SK-N-SH (cell line): ENCODE measurements at regions not wholly inside any gene's neighbourhood (a gene's known extent, or its start where the extent isn't known, plus 50 kb on each side); places are given as distances from the start of the nearest gene placed in this dataset.
A peak's percentile ranks its signal among the peaks of the same experiment; 100 is the strongest.

Source experiments
- CTCF ChIA-PET: fragments of 300-600, 350-600 bp; formaldehyde crosslinking; extraction: SDS; loops from one replicate; lab custom pipeline; 2021; lab: Yijun Ruan, JAX
- POLR2A ChIA-PET: fragments of 350-600 bp; sonication (Branson Sonifier 250); formaldehyde crosslinking; extraction: SDS; loops from one replicate; lab custom pipeline; 2020; ENCODE audit warnings: antibody characterized with exemption, inconsistent platforms; lab: Yijun Ruan, JAX
- DNase-seq: peaks from one replicate; pipeline ENCODE4 v3.0.0; 2012
- H2AFZ ChIP-seq: fragments of 200-600 bp; sonication (generic); 2 replicates; pipeline ENCODE4 v1.8.1; 2016; ENCODE audit warnings: antibody characterized with exemption, mild to moderate bottlenecking, low read depth
- H3F3A ChIP-seq: fragments of 200-600 bp; sonication (generic); replicated peaks from 2 replicates; pipeline ENCODE3; 2016; ENCODE audit warnings: antibody characterized with exemption, mild to moderate bottlenecking; ENCODE audit not compliant: insufficient read depth
- H3K27ac ChIP-seq, 2 experiments: fragments of 200-500 bp in 1 of 2; fragments of 200-600 bp in 1 of 2; sonication (Bioruptor generic) in 1 of 2; sonication (generic), shearing (Covaris generic) in 1 of 2; 2 replicates each; pipeline versions ENCODE4 v1.5.1 to v1.6.1; 2014 to 2016; ENCODE audit warnings: low read depth in 2 of 2, inconsistent platforms in 1 of 2, low read length in 1 of 2, mild to moderate bottlenecking in 1 of 2, mixed read lengths in 1 of 2
- H3K27me3 ChIP-seq: fragments of 200-600 bp; sonication (generic), shearing (Covaris generic); 2 replicates; pipeline ENCODE4 v1.6.1; 2016; ENCODE audit warnings: mixed run types; ENCODE audit not compliant: insufficient read depth
- H3K36me3 ChIP-seq, 2 experiments: fragments of 200-500 bp in 1 of 2; fragments of 200-600 bp in 1 of 2; sonication (Bioruptor generic) in 1 of 2; sonication (generic) in 1 of 2; replicated peaks in 1 of 2; 2 replicates each; pipeline versions ENCODE3 to v1.5.1; 2014 to 2016; ENCODE audit warnings: low read length in 1 of 2, mild to moderate bottlenecking in 1 of 2; ENCODE audit not compliant: insufficient read depth in 2 of 2, control insufficient read depth in 1 of 2
- H3K4me1 ChIP-seq, 2 experiments: fragments of 200-500 bp in 1 of 2; fragments of 200-600 bp in 1 of 2; sonication (Bioruptor generic) in 1 of 2; sonication (generic), shearing (Covaris generic) in 1 of 2; 2 replicates each; pipeline versions ENCODE4 v1.5.1 to v1.6.1; 2014 to 2016; ENCODE audit warnings: low read depth in 1 of 2, low read length in 1 of 2, mixed run types in 1 of 2; ENCODE audit not compliant: insufficient read depth in 2 of 2, control insufficient read depth in 1 of 2
- H3K4me2 ChIP-seq: fragments of 200-600 bp; sonication (generic), shearing (Covaris generic); 2 replicates; pipeline ENCODE4 v1.6.1; 2017; ENCODE audit warnings: mixed run types
- H3K4me3 ChIP-seq, 2 experiments: fragments of 200-500 bp in 1 of 2; fragments of 200-600 bp in 1 of 2; sonication (Bioruptor generic) in 1 of 2; sonication (generic), shearing (Covaris generic) in 1 of 2; 2 replicates each; pipeline versions ENCODE4 v1.5.1 to v1.8.1; 2014 to 2016; ENCODE audit warnings: low read depth in 2 of 2, inconsistent platforms in 1 of 2, low read length in 1 of 2, mild to moderate bottlenecking in 1 of 2, mixed read lengths in 1 of 2, moderate library complexity in 1 of 2
- H3K79me2 ChIP-seq: fragments of 200-600 bp; sonication (generic); 2 replicates; pipeline ENCODE4 v1.8.1; 2017; ENCODE audit warnings: mild to moderate bottlenecking; ENCODE audit not compliant: insufficient read depth
- H3K9ac ChIP-seq: fragments of 200-600 bp; sonication (generic); 2 replicates; pipeline ENCODE4 v1.6.1; 2017; ENCODE audit warnings: mixed run types
- H3K9me2 ChIP-seq: fragments of 200-600 bp; sonication (generic); 2 replicates; pipeline ENCODE4 v1.6.1; 2017; ENCODE audit warnings: mixed run types
- H3K9me3 ChIP-seq: fragments of 200-600 bp; sonication (generic); 2 replicates; pipeline ENCODE4 v1.6.1; 2017; ENCODE audit warnings: mixed run types, mild to moderate bottlenecking, moderate library complexity
- H4K20me1 ChIP-seq: fragments of 200-600 bp; sonication (generic); 2 replicates; pipeline ENCODE4 v1.6.1; 2017; ENCODE audit warnings: mild to moderate bottlenecking, mixed run types; ENCODE audit not compliant: insufficient read depth
- ELF1 ChIP-seq: IDR thresholded peaks from 2 replicates; pipeline ENCODE4 v1.4.0; 2012
- MAX ChIP-seq: IDR thresholded peaks from 2 replicates; pipeline ENCODE4 v1.4.0; 2012; ENCODE audit warnings: low read depth
- MEF2A ChIP-seq: IDR thresholded peaks from 2 replicates; pipeline ENCODE4 v1.4.0; 2012; ENCODE audit warnings: low read depth, borderline replicate concordance
- MXI1 ChIP-seq: IDR thresholded peaks from 2 replicates; pipeline ENCODE4 v1.6.1; 2012; ENCODE audit warnings: mild to moderate bottlenecking, low read depth, low read length, improper control_type of control experiment
- NFIC ChIP-seq: IDR thresholded peaks from 2 replicates; pipeline ENCODE4 v1.4.0; 2012; ENCODE audit warnings: borderline replicate concordance
- NRF1 ChIP-seq: IDR thresholded peaks from 2 replicates; pipeline ENCODE4 v1.6.1; 2012; ENCODE audit warnings: low read depth, mild to moderate bottlenecking, low read length
- PBX3 ChIP-seq: IDR thresholded peaks from 2 replicates; pipeline ENCODE4; 2012
- RCOR1 ChIP-seq: fragments of 150-350 bp; IDR thresholded peaks from 2 replicates; pipeline ENCODE4 v1.6.1; 2017; ENCODE audit warnings: antibody characterized with exemption, low read length
- RXRA ChIP-seq: IDR thresholded peaks from 2 replicates; pipeline ENCODE4 v1.4.0; 2012; ENCODE audit warnings: low read depth, mild to moderate bottlenecking, borderline replicate concordance
- TAF1 ChIP-seq: IDR thresholded peaks from 2 replicates; pipeline ENCODE4 v1.6.1; 2012; ENCODE audit warnings: low read depth, mild to moderate bottlenecking, low read length, moderate library complexity, borderline replicate concordance
- USF1 ChIP-seq: IDR thresholded peaks from 2 replicates; pipeline ENCODE4 v1.4.0; 2012; ENCODE audit warnings: low read depth, borderline replicate concordance
- USF2 ChIP-seq: fragments of 150-350 bp; IDR thresholded peaks from 2 replicates; pipeline ENCODE4 v1.6.1; 2017; ENCODE audit warnings: antibody characterized with exemption, low read length, low read depth, borderline replicate concordance
- YY1 ChIP-seq: IDR thresholded peaks from 2 replicates; pipeline ENCODE4 v1.4.0; 2012; ENCODE audit warnings: low read depth, mild to moderate bottlenecking
- WGBS: methylation state at CpG from one replicate; pipeline ENCODE4 v1.1.6; 2017; ENCODE audit warnings: low lambda C conversion rate; 5-methylcytosine and 5-hydroxymethylcytosine counted together
- TF ChIP-seq, protein P1 (sequence below): IDR thresholded peaks from 2 replicates; pipeline ENCODE4 v1.4.0; 2012; ENCODE audit warnings: low read depth, borderline replicate concordance

DNA sequence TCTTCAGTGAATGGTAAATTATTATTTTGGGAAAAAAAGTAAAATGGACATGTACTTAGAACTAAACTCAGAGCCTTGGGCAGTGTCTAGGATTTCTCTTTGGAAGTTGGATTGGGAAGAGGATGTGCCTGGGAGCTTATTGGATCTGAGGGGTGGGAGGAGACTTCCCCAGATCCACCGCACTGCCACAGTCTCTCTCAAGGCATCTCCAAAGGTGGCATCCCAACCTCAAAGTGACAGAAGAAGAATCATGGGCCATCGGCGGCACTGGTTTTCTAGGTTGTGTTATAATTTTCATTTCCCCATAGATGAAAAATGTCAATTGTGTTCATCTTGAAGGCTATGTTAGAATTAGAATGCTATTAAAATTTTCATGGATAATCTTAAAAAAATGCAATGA is 66.8 kb upstream of the CD93 start:
- H3K79me2 ChIP-seq = no peaks in the 10 kb centered on the region
- CTCF ChIA-PET = no interaction called here
- H3K4me1 ChIP-seq = peaks cover 0 to 24% of the 10 kb centered on the region in 2 experiments; a peak in 3 of 4 replicates
- H3K9me2 ChIP-seq = no peaks in the 10 kb centered on the region
- H3K4me2 ChIP-seq = no peak overlapping the region
- peaks cover 12% of the 10 kb centered on the region for H3F3A ChIP-seq
- no peak overlapping the region; the same call in 1 of the 2 replicates for H3K9ac ChIP-seq
- 73% methylated on average over 3 of the region's 3 CpGs for WGBS
- H3K4me3 ChIP-seq = no peak overlapping the region
- peak overlapping the region in 1 of 2 experiments; percentile 62; a peak in 3 of 4 replicates for H3K27ac ChIP-seq
- no peak for TF ChIP-seq MAX
- no peak for TF ChIP-seq USF2
- no peak for TF ChIP-seq MXI1
- no peak for TF ChIP-seq ELF1
- TF ChIP-seq NFIC = no peak
- no peak for TF ChIP-seq YY1
- no peak for TF ChIP-seq RCOR1
- no peak for TF ChIP-seq USF1
- TF ChIP-seq PBX3 = no peak
- TF ChIP-seq TAF1 = no peak
- TF ChIP-seq RXRA = no peak
- no peak for TF ChIP-seq NRF1
- TF ChIP-seq, protein P1, sequence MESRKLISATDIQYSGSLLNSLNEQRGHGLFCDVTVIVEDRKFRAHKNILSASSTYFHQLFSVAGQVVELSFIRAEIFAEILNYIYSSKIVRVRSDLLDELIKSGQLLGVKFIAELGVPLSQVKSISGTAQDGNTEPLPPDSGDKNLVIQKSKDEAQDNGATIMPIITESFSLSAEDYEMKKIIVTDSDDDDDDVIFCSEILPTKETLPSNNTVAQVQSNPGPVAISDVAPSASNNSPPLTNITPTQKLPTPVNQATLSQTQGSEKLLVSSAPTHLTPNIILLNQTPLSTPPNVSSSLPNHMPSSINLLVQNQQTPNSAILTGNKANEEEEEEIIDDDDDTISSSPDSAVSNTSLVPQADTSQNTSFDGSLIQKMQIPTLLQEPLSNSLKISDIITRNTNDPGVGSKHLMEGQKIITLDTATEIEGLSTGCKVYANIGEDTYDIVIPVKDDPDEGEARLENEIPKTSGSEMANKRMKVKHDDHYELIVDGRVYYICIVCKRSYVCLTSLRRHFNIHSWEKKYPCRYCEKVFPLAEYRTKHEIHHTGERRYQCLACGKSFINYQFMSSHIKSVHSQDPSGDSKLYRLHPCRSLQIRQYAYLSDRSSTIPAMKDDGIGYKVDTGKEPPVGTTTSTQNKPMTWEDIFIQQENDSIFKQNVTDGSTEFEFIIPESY = no peak
- no peak for TF ChIP-seq MEF2A
- DNase-seq = no peak
- H3K9me3 ChIP-seq = no peaks in the 10 kb centered on the region
- no peaks in the 10 kb centered on the region for H4K20me1 ChIP-seq
- H3K36me3 ChIP-seq = no peaks in the 10 kb centered on the region
- H3K27me3 ChIP-seq = no peaks in the 10 kb centered on the region
- POLR2A ChIA-PET = no interaction called here
- 0 out of 2 replicates have a peak overlapping the region, but pooled peaks have one; percentile 54 for H2AFZ ChIP-seq
